HPDE6-E6E7 (cell line): ENCODE measurements at regions not wholly inside any gene's neighbourhood (a gene's known extent, or its start where the extent isn't known, plus 50 kb on each side); places are given as distances from the start of the nearest gene placed in this dataset.

Source experiments
- DNase-seq: peaks from one replicate; pipeline ENCODE4 v3.0.0; 2011; ENCODE audit warnings: missing footprints; ENCODE audit errors: extremely low spot score

DNA sequence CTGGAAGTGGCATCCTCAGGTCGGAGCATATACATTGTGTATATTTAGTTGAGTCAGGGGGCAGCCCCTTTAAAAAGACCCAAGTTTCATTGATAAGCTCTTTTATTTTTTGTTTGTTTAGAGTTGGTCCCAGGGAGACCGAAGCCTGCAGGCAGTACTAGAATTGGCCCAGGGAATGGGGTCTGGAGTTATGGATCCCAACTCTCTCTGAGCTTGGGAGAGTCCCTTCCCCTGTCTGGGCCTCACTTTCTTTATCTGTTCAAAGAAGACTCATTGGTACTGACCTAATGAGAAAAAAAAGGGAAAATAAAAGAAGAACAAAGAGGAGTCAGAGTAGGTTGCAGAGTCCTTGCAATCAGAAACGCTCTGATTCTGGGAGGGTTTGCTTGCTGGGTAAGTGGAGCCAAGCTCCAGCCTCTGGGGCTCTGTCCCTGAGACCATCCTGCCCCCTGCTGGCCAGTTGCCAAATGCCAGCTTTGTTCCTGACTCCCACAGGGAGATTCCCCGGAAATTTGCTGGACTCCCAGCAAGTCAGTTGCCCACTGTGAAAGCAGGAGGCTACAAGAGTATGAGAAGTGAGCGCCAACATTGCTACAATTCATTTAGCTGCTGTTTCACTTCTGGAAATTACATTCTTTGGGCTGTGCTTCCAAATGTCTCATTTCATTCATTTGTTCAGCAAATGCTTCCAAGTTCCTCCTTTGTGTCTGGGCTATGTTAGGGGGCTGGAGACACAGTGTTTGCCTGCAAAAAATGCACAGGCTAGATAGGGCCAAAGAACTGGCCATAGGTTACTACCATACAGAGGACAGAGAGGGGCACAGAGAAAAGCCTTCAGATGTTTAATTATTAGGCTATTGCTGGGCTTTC is 156.2 kb downstream of the MELK start:
- peak; percentile 65 for DNase-seq

DNA sequence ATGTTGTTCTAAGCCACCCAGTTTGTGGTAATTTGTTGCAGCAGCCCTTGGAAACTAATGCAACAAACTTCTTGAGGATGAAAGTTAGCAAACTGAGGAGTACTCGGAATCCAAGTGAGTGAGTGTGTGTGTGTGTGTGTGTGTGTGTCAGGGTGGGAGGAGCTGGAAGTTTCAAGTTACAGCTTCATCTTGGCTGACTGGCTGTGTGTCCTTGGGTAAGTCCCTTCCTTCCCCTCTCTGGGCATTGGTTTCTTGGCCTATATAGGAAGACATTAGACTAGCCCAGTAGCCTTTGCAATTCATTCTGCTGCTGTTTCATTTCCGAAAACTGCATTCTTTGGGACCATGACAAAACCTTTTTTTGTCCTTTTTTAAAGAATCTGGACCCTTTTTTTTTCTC is 157.2 kb downstream of the MELK start:
- DNase-seq = no peak

DNA sequence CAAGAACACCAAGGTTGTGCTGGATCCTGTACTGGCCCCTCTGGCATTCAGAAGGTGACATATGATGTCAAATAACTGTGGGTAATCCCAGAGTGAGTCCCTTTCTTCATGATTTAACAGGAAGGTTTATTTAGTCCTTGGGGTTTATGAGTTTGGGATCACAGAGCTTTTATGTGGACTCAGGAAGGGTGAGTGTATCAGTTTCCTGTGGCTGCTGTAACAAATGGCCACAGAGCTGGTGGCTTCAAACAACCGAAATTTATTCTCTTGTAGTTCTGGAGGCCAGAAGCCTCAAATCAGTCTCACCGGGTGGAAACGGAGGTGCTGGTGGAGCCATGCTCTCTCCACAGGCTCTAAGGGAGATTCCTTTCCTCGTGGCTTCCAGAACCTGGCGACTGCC is 157.7 kb downstream of the MELK start:
- DNase-seq = no peak

DNA sequence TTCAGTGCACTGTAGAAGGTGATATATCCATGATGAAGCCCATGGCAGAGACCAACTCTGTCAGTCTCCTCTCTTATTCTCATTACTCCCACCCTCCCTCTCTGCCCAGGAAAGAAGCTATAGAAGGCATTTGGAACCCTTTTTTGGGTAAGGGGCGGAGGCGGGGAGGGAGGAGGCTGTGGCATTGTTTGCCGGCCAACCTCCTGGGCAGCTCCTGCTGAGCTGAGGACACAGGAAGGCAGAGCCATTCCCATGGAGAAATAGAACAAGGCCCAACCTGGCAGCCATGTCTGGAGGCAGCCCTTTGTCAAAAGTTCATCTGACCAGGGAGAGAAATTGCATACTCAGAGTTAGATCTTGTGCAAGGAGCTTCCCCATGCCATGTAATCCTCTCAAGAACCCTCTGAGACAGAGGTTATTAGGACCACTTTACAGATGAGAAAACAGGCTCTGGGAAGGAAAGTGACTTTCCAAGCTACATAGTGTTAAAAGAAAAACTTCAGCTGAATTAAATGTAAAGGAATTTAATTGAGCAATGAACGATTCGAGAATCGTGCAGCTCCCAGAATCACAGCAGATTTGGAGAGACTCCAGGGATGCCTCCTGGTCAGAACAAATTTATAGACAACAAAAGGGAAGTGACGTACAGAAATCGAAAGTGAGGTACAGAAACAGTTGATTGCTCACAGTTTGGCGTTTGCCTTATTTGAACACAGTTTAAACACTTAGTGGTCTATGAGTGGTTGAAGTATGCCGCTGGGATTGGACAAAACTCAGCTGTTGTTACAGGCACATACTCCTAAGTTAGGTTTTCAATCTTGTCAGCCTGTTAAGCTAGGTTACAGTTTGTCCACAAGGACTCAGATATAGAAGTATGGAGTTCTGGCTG is 158.6 kb downstream of the MELK start:
- DNase-seq = no peak

DNA sequence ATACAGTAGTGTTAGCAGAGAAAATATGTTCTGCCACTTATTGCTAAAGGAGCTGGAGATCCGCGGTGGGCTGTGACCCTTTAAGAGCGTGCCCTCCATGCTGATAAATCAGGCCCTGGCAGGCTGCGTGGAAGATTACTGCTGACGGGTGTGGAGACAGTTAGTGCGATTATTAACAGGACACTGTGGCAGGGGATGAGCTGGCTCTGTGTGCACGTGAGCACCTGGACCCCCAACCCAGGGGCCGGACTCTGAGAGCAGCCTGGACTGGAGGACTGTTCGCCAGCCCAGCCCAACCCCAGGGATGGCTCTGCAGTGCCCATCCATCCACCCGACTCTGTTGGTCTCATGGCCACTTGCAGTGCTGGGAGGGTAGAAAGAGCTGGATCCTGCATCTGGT is 162.0 kb downstream of the MELK start:
- no peak for DNase-seq

DNA sequence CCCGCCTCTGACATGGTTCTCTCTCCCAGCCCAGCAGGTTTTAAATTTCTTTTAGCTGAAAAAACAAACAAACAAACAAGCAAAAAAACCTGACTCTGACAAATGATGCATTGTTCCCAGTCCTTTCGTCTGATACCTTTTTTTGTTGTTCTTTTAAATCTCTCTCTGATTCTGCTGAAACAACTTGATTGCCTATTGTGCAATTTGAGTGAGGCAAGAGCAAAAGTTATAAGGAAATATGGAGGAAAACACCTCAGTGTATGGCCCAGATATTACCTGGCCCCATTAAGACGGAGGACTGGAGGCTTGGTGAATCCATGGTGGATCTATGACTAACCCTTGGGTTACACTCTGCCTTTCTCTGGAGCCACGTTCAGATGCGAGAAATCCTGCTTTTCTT is 164.0 kb downstream of the MELK start:
- no peak for DNase-seq

DNA sequence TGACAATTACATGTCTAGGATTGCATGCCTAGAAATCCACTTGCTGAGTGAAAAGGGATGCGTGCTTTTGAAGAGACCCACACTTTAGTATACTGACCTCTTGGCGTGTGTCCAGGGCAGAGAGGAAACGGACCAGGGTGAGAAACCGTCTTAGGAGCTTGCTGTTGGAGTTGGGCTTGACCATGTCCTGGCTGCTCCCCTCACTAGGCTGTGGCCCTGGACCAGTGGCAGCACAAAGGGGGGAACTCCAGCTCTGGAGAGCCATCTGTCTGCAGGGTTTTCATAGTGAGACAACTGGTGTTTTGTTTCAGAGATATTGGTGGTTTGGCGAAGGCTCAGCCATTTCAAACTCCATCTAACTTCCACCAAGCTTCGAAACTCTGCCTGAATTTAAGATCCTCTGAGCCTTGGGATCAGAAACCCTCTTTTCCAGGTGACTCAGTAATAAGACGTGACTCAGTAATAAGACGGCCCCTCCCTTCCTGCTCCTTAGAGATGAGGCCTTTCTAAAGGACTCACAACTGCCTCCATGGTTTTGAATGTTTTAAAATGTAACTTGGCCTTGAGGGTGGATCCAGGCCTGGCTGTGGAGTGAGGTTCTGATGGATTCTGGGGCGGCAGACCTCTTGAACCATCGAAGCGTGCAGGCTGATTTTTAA is 165.8 kb downstream of the MELK start:
- peak; percentile 79 for DNase-seq

DNA sequence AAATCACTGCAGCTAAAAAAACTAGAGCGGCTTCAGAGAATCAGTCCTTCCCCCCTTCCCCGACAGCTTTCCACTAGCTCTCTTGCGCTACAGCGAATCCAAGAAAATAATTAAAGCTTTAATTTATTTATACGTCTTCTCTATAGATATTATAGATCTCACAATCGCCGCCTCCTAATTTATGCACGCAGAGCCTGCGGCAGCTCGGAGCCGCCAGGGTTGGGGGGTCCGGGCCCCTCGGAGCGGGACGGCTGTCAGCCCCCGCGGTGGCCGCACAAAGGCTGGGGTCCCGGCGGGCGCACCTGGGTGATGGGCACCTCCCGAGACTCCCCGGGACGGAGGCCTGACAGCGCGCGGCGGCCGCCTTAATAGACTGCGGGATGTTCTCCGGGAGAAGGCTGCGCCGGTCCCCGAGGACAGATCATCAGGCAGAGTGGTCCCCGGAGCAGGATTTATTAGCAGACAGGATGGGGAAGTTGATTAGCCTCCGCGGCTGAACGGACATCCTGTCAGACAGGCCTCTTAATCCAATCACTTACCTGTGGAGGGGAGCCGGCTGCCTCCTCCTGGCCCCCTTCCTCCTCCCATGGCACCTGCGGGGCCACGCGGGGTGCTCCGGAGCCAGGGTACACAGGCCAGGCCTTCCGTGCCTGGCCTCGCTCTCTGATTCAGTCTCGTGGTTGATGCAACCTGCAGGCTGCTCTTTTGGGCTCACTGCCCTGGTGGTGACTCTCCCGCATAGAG is 166.8 kb downstream of the MELK start:
- DNase-seq = no peak

DNA sequence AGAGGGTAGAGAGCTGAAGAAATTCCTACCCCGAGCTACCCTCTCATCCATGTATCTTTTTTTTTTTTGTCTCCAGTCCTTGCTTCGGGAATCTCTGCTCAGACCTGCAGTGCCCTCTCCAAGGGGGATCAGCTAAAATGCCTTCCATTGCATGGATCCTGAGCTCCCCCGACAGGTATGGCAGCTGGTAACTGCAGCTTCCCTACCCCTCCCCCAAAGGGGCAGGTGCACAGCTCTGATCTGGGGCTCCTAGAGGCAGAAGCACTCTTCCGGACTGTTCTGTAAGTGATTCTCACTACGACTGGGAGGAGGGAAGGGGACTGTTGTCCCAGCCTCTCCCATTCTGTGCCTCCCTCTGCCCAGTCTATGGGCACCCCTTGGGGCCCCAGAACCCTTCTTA is 169.6 kb downstream of the MELK start:
- no peak for DNase-seq

DNA sequence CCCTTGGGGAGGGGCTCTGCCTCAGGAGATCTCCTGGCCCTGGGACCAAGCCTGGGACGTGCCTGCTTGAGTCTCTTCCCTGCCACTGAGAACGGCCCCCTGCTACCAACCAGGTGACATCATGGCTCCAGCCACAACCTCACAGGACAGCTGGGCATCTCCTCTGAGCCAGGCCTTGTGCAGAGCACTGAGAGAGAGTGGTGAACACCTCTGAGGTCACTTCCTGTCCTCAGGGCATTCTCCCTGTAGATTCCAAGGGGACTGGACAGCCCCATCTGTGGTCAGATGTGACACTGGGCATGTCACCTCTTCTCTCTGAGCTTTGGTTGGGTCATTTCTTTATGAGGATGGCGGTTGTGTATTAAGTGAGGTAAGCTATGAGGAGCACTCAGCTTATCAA is 172.0 kb downstream of the MELK start:
- no peak for DNase-seq

DNA sequence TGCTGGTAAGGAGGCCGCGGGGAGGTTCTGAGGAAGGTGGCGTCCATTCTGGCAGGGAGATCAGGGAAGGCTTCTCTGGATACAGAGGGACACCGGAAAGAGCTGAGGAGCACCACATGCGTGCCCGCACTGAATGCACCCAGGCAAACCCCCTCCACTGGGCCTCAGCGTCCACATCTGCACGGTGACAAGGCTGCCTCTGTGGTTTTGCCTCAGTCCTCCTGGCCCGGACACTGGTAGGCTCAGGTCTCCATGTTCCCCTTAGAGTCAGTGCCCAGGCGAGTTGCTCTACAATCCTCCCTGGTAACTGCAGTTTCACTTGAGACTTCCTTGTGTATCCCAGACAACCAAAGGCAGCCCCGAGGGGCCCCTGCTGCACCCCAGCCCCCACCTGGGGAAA is 173.3 kb downstream of the MELK start:
- DNase-seq = no peak

DNA sequence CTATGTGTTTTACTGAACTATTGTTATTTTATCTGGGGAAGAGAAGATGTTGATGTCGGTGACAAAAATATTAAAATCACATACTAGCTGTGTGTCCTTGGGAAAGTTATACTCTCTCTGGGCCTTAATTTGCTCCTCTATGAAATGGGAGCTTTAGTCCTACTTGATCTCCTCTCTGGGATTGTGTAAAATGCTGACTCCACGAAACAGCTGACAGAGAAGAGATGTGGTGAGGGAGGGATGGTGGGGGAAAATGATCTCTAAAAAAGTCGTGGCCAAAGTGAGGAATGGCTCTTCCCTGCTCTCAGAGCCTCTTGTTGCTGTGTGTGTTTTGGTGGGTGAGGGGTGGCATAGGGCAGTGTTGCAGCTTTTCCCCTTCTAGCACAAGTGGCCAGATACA is 173.7 kb downstream of the MELK start:
- no peak for DNase-seq

DNA sequence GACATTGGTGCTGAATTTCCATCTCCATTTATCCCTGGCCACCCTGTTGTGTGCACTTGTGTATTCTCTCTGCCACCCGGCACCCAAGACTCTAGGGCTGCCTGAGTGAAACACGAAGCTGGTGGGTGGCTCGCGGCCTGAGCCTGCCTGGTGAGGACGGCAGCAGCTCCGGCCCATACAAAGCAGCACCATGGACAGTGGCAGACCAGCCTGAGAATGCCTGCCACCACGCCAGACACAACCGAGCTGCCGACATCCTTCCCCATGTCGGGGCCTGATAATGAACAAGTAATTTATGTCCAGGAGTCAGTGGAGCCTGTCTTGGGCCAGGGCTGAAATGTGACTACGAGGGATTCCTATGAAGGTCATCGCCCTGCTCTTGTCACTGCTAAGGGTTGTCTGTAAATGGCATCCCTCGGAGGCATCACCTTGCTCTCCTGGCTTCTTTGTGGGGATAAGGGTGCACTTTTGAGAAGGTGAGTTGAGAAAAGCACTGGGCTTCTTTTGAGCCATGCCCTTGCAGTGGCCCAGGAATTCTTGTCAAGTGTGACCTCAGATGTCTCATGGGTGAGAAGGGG is 175.7 kb downstream of the MELK start:
- DNase-seq = peak; percentile 59

DNA sequence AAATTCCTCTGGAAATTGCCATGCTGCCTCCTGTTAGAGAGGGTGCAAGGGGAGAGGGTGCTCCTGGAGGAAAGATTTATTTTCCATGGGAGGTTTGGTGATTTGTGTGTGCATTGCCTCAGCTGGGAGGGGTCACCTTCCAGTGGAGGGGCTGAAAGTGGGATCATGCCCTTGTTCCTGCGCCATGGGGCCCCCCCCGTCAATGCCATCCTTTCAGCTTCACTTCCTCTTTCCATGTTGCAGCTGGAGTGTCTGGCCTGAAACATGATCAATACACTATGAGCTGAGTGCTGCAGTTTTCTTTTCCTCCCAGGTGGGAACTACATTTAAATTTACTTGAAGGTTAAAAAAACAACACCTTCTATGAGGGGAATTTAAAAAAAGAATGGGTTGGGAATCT is 176.8 kb downstream of the MELK start:
- DNase-seq = no peak

DNA sequence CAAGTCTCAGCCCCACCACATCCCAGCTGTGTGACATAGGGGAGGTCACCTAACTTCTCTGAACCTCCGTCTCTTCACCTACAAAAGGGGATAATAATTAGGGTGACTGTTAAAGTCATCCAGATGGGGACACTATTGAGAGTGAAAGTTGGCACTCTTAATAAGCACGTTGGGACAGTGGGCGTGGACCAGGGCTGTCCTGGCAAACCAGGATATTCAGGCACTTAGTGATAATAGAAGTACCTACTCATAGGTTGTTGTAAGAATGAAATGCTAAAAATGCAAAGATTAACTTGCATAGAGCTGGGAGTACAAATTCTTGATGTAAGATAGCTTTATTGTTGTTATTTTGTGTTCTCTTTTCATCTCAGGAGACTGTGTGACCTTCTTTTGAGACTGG is 177.9 kb downstream of the MELK start:
- DNase-seq = no peak

DNA sequence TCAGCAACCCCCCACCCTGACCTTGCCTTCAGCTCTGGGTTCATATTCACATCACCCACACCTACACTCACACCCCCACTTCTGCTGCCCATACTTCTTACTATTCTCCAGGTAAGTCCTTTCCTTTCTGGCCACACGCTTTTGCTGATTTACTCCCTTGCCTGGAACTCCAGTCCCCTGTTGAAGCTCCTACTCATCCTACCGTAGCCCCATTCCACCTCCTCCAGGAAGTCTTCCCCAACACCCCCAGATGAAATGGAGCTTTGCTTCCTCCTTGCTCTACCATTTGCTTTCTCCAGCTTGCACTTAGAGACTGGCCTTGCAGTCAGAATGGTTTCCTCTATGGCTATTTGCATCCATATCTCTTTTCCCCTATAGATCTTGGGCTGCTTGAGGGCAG is 182.3 kb downstream of the MELK start:
- DNase-seq = no peak

DNA sequence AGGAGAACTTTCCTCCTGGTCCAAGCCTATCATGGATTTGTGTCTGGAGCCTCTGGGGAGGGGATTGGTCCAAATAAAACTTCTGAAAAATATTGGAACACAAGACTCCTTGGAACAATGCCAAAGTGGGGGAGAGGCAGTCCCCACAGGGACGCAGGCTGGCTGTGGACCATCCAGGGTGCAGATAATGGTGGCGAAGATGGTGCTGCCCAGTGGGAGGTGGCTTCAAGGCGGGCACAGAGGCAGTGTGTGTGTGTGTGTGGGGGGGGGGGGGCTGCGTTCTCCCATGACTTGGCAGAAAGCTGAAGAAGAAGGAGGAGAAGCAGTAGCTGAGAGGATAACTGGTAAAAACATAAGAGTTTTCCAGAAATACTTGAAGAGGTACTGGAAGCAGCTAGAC is 186.4 kb downstream of the MELK start:
- DNase-seq = no peak

DNA sequence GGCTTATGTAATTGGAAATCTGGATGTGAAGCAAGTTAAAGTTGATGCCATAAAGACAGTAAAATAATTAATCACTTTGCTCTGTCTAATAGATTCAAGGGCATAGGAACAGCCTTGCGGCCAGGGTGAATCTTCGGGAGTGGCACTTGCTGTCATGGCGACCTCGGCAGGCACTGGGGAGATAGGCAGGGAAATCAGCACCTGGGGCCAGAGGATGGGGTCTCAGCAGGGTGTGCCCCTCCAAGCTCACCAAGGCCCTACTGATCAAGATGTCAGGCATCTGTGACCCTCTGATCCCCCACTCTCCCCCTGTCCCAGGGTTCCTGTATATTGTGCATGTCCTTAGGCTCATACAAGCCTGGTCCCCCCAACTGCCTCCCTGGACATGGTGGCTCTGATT is 187.3 kb downstream of the MELK start:
- no peak for DNase-seq

DNA sequence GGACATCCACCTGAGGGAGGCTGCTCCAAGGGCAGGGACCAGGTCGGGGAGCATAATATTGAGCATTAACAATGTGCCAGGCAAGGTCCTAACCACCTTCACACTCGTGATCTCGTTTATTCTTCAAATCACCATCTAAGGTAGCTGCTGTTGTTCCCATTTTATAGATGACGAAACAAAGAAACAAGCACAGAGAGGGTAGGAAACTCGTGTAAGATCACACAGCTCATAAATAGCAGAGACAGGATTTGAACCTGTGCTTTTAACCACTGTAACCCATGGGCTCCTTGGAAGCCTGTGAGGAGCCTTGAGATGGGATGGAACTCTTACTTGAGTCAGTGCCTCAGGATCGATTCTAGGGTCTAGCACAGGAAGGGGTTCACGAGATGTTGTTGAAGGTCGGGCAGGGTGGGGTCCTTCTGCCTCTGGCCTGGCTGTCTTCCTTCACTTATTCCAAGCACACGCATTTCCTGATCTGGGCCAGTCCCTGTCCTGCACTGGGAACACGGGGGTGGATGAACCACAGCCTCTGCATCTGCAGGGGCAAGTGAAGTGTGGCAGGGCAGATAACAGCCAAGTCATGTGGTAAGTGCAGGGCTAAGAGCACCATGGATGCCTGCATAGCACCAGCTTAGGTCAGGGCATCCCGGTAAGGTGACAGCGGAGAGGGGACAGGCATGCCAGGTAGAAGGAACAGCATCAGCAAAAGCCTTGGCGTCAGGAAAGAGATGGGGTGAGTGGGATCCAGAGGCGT is 188.1 kb downstream of the MELK start:
- DNase-seq = no peak

DNA sequence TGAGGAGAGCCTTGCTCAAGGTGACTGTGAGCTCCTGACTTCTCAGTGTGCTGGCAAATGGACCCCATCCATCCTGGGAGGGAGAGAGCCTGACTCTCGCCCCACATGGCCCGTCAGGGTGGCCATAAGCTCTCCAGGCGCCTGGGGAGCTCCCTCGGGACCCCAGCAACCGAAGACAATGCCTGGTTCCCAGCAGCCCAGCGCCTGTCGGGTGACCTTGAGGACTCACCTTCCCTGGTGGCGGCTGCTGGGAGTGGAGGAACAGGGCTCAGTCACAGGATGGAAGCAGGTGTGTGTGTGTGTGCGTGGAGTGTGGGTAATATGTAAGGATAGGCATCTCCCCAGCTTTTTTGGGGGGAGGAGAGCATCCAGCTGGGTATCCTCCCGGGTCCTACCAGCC is 190.3 kb downstream of the MELK start:
- no peak for DNase-seq

DNA sequence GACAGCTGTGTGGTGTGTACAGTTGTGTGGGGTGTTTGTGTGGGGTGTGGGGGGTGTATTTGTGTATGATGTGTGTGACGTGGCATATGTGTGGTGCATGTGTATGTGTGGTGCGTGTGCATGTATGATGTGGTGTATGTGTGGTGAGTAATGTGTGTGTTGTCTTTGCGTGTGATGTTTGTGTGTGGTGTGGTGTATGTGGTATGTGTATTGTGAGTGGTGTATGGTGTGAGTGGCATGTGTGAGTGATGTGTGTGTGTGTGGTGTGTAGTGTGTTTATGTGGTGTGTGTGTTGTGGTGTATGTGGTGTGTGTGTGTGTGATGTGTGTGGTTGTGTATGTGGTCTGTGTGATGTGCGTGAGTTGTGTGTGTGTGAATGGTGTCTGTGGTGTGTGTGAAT is 191.1 kb downstream of the MELK start:
- DNase-seq = no peak
